ENCODE measurements at regions not wholly inside any gene's neighbourhood (a gene's known extent, or its start where the extent isn't known, plus 50 kb on each side); places are given as distances from the start of the nearest gene placed in this dataset.

GRCh38 chr10:107299606-107300005 lies 135.1 kb upstream of the SORCS1 start:
- ATAC-seq = no peak
- ChIA-PET CTCF (no interaction called here), POLR2A (no interaction called here)
- no peak for DNase-seq (ENCODE audit: low spot score)
- H3K36me3 Mint-ChIP-seq = no peaks in the 10 kb centered on the region
- no peak overlapping the region for H3K4me3 Mint-ChIP-seq
- H3K27ac Mint-ChIP-seq = no peak overlapping the region
- H3K27me3 Mint-ChIP-seq (ENCODE audit: low read depth) = no peaks in the 10 kb centered on the region
- H3K9me3 Mint-ChIP-seq = peaks cover 18% of the 10 kb centered on the region
- TF ChIP-seq FOXK1 (CRISPR knock-in tag; IDR thresholded peaks at IDR 0.05) (no peak), KAT7 (CRISPR knock-in tag; IDR thresholded peaks at IDR 0.05; ENCODE audit: borderline replicate concordance) (no peak), MXD4 (CRISPR knock-in tag; IDR thresholded peaks at IDR 0.05; ENCODE audit: borderline replicate concordance) (no peak), ZNF416 (CRISPR knock-in tag; IDR thresholded peaks at IDR 0.05) (no peak)
- TF ChIP-seq, protein P1, sequence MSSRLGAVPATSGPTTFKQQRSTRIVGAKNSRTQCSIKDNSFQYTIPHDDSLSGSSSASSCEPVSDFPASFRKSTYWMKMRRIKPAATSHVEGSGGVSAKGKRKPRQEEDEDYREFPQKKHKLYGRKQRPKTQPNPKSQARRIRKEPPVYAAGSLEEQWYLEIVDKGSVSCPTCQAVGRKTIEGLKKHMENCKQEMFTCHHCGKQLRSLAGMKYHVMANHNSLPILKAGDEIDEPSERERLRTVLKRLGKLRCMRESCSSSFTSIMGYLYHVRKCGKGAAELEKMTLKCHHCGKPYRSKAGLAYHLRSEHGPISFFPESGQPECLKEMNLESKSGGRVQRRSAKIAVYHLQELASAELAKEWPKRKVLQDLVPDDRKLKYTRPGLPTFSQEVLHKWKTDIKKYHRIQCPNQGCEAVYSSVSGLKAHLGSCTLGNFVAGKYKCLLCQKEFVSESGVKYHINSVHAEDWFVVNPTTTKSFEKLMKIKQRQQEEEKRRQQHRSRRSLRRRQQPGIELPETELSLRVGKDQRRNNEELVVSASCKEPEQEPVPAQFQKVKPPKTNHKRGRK (CRISPR knock-in tag; IDR thresholded peaks at IDR 0.05; ENCODE audit: borderline replicate concordance) = no peak
- TF ChIP-seq, protein P2, sequence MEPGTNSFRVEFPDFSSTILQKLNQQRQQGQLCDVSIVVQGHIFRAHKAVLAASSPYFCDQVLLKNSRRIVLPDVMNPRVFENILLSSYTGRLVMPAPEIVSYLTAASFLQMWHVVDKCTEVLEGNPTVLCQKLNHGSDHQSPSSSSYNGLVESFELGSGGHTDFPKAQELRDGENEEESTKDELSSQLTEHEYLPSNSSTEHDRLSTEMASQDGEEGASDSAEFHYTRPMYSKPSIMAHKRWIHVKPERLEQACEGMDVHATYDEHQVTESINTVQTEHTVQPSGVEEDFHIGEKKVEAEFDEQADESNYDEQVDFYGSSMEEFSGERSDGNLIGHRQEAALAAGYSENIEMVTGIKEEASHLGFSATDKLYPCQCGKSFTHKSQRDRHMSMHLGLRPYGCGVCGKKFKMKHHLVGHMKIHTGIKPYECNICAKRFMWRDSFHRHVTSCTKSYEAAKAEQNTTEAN (CRISPR knock-in tag; IDR thresholded peaks at IDR 0.05) = no peak
- TF ChIP-seq, protein P3, sequence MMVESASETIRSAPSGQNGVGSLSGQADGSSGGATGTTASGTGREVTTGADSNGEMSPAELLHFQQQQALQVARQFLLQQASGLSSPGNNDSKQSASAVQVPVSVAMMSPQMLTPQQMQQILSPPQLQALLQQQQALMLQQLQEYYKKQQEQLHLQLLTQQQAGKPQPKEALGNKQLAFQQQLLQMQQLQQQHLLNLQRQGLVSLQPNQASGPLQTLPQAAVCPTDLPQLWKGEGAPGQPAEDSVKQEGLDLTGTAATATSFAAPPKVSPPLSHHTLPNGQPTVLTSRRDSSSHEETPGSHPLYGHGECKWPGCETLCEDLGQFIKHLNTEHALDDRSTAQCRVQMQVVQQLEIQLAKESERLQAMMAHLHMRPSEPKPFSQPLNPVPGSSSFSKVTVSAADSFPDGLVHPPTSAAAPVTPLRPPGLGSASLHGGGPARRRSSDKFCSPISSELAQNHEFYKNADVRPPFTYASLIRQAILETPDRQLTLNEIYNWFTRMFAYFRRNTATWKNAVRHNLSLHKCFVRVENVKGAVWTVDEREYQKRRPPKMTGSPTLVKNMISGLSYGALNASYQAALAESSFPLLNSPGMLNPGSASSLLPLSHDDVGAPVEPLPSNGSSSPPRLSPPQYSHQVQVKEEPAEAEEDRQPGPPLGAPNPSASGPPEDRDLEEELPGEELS (CRISPR knock-in tag; IDR thresholded peaks at IDR 0.05) = no peak
- H3K4me1 Mint-ChIP-seq = no peaks in the 10 kb centered on the region

- DNase-seq (ENCODE audit: low spot score) = no peak
- no peaks in the 10 kb centered on the region for H3K4me1 Mint-ChIP-seq
- TF ChIP-seq NFATC4 (CRISPR knock-in tag; IDR thresholded peaks at IDR 0.05) (no peak), SP1 (CRISPR knock-in tag; conservative IDR thresholded peaks at IDR 0.05) (no peak), NR3C1 (CRISPR knock-in tag; conservative IDR thresholded peaks at IDR 0.05; ENCODE audit: low read depth) (no peak), NFE2L1 (CRISPR knock-in tag; IDR thresholded peaks at IDR 0.05) (no peak), GRHL2 (CRISPR knock-in tag; IDR thresholded peaks at IDR 0.05; ENCODE audit: insufficient replicate concordance, severe bottlenecking) (no peak), CTCF (IDR thresholded peaks at IDR 0.05) (no peak), ZNF416 (CRISPR knock-in tag; IDR thresholded peaks at IDR 0.05) (no peak), ZNF423 (CRISPR knock-in tag; IDR thresholded peaks at IDR 0.05) (no peak), TCF7 (CRISPR knock-in tag; IDR thresholded peaks at IDR 0.05; ENCODE audit: low read depth) (no peak)
- TF ChIP-seq, protein P4, sequence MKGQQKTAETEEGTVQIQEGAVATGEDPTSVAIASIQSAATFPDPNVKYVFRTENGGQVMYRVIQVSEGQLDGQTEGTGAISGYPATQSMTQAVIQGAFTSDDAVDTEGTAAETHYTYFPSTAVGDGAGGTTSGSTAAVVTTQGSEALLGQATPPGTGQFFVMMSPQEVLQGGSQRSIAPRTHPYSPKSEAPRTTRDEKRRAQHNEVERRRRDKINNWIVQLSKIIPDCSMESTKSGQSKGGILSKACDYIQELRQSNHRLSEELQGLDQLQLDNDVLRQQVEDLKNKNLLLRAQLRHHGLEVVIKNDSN (CRISPR knock-in tag; IDR thresholded peaks at IDR 0.05) = no peak
- TF ChIP-seq, protein P5, sequence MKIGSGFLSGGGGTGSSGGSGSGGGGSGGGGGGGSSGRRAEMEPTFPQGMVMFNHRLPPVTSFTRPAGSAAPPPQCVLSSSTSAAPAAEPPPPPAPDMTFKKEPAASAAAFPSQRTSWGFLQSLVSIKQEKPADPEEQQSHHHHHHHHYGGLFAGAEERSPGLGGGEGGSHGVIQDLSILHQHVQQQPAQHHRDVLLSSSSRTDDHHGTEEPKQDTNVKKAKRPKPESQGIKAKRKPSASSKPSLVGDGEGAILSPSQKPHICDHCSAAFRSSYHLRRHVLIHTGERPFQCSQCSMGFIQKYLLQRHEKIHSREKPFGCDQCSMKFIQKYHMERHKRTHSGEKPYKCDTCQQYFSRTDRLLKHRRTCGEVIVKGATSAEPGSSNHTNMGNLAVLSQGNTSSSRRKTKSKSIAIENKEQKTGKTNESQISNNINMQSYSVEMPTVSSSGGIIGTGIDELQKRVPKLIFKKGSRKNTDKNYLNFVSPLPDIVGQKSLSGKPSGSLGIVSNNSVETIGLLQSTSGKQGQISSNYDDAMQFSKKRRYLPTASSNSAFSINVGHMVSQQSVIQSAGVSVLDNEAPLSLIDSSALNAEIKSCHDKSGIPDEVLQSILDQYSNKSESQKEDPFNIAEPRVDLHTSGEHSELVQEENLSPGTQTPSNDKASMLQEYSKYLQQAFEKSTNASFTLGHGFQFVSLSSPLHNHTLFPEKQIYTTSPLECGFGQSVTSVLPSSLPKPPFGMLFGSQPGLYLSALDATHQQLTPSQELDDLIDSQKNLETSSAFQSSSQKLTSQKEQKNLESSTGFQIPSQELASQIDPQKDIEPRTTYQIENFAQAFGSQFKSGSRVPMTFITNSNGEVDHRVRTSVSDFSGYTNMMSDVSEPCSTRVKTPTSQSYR (CRISPR knock-in tag; IDR thresholded peaks at IDR 0.05) = no peak
- TF ChIP-seq, protein P6, sequence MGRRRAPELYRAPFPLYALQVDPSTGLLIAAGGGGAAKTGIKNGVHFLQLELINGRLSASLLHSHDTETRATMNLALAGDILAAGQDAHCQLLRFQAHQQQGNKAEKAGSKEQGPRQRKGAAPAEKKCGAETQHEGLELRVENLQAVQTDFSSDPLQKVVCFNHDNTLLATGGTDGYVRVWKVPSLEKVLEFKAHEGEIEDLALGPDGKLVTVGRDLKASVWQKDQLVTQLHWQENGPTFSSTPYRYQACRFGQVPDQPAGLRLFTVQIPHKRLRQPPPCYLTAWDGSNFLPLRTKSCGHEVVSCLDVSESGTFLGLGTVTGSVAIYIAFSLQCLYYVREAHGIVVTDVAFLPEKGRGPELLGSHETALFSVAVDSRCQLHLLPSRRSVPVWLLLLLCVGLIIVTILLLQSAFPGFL (CRISPR knock-in tag; IDR thresholded peaks at IDR 0.05; ENCODE audit: borderline replicate concordance) = no peak
- TF ChIP-seq, protein P2 (CRISPR knock-in tag; IDR thresholded peaks at IDR 0.05) = no peak
- H3K27me3 Mint-ChIP-seq (ENCODE audit: low read depth) = no peaks in the 10 kb centered on the region
- ChIA-PET CTCF (no interaction called here), POLR2A (no interaction called here)
- H3K9me3 Mint-ChIP-seq = peaks cover 18% of the 10 kb centered on the region
- H3K4me3 Mint-ChIP-seq = no peak overlapping the region
- ATAC-seq = no peak
- H3K27ac Mint-ChIP-seq = no peak overlapping the region
- H3K36me3 Mint-ChIP-seq = peaks cover 14% of the 10 kb centered on the region
These were observed 119.7 kb upstream of the SORCS1 start for GRCh38 chr10:107284187-107284586.

Measured in WTC11 (cell line).